ENCODE measurements at regions not wholly inside any gene's neighbourhood (a gene's known extent, or its start where the extent isn't known, plus 50 kb on each side); places are given as distances from the start of the nearest gene placed in this dataset.

DNA sequence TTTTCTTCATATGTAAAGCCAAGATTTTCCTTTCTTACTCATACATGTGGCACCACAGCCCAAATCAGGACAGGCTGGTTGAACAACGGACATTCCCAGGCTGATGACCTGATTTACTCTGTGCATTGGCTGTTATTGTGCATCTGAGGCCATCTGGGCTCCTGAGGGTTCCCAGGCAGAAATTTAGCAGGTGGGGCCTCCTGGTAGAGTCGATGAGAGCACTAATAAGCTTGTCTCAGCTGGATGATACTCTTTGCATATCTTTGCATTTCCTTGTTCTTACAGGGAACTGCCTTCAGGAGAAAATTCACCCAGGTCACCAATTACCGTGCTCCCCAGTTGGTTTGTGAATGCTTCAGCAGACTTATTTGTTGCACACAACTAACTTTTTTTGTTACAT, 605.1 kb downstream of the ELAVL2 start:
- TF ChIP-seq CTCF (IDR thresholded peaks at IDR 0.05; ENCODE audit: poor library complexity, severe bottlenecking) (no peak), RAD21 (conservative IDR thresholded peaks at IDR 0.05) (no peak), TAF1 (IDR thresholded peaks at IDR 0.05; ENCODE audit: low read depth) (no peak), POLR2AphosphoS5 (IDR thresholded peaks at IDR 0.05) (no peak), EZH2 (IDR thresholded peaks at IDR 0.05; ENCODE audit: borderline replicate concordance, insufficient read depth, low read length, poor library complexity, severe bottlenecking) (no peak), SMC3 (conservative IDR thresholded peaks at IDR 0.05; ENCODE audit: poor library complexity) (no peak), EP300 (conservative IDR thresholded peaks at IDR 0.05; ENCODE audit: poor library complexity, severe bottlenecking) (no peak), MXI1 (conservative IDR thresholded peaks at IDR 0.05; ENCODE audit: poor library complexity, severe bottlenecking) (no peak)
- TF ChIP-seq, protein P1, sequence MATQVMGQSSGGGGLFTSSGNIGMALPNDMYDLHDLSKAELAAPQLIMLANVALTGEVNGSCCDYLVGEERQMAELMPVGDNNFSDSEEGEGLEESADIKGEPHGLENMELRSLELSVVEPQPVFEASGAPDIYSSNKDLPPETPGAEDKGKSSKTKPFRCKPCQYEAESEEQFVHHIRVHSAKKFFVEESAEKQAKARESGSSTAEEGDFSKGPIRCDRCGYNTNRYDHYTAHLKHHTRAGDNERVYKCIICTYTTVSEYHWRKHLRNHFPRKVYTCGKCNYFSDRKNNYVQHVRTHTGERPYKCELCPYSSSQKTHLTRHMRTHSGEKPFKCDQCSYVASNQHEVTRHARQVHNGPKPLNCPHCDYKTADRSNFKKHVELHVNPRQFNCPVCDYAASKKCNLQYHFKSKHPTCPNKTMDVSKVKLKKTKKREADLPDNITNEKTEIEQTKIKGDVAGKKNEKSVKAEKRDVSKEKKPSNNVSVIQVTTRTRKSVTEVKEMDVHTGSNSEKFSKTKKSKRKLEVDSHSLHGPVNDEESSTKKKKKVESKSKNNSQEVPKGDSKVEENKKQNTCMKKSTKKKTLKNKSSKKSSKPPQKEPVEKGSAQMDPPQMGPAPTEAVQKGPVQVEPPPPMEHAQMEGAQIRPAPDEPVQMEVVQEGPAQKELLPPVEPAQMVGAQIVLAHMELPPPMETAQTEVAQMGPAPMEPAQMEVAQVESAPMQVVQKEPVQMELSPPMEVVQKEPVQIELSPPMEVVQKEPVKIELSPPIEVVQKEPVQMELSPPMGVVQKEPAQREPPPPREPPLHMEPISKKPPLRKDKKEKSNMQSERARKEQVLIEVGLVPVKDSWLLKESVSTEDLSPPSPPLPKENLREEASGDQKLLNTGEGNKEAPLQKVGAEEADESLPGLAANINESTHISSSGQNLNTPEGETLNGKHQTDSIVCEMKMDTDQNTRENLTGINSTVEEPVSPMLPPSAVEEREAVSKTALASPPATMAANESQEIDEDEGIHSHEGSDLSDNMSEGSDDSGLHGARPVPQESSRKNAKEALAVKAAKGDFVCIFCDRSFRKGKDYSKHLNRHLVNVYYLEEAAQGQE (IDR thresholded peaks at IDR 0.05; ENCODE audit: borderline replicate concordance) = no peak
